H1 (cell line): ENCODE measurements at regions not wholly inside any gene's neighbourhood (a gene's known extent, or its start where the extent isn't known, plus 50 kb on each side); places are given as distances from the start of the nearest gene placed in this dataset.

Experiments used
- CTCF ChIA-PET: fragments of 300-600 bp; sonication (Branson Sonifier 250); formaldehyde crosslinking; loops from one replicate; lab custom pipeline; 2021; ENCODE audit not compliant: partially characterized antibody; lab: Charles Lee
- POLR2A ChIA-PET: fragments of 300-600 bp; sonication (Branson Sonifier 250); formaldehyde crosslinking; loops from one replicate; lab custom pipeline; 2021; ENCODE audit warnings: inconsistent platforms; ENCODE audit not compliant: partially characterized antibody; lab: Charles Lee
- DNase-seq, 2 experiments: peaks; one replicate each; pipeline versions ENCODE4 v3.0.0 to v3.0.0-alpha.2; 2010 to 2022; ENCODE audit warnings: low spot score in 2 of 2, low read depth in 1 of 2, mixed read lengths in 1 of 2
- FAIRE-seq: peaks from 2 replicates; lab custom pipeline; 2011; peaks lifted over from hg19 to GRCh38; lab: Jason Lieb, UNC
- H2AFZ ChIP-seq: 2 replicates; pipeline ENCODE4 v1.8.1; 2012; ENCODE audit warnings: low read length, inconsistent platforms
- H2AK5ac ChIP-seq: 2 replicates; pipeline ENCODE4 v1.6.1; 2013; ENCODE audit warnings: low read depth, low read length
- H2BK120ac ChIP-seq: replicated peaks from 2 replicates; pipeline ENCODE3; 2013; ENCODE audit warnings: low read depth, low read length, inconsistent platforms
- H2BK12ac ChIP-seq: 2 replicates; pipeline ENCODE4 v1.6.1; 2013; ENCODE audit warnings: low read depth, low read length
- H2BK15ac ChIP-seq: 2 replicates; pipeline ENCODE4 v1.6.1; 2013; ENCODE audit warnings: low read length
- H2BK20ac ChIP-seq: 2 replicates; pipeline ENCODE4 v1.6.1; 2013; ENCODE audit warnings: low read length
- H2BK5ac ChIP-seq: 2 replicates; pipeline ENCODE4 v1.6.1; 2013; ENCODE audit warnings: low read depth, low read length
- H3K14ac ChIP-seq: 2 replicates; pipeline ENCODE4 v1.6.1; 2013; ENCODE audit warnings: inconsistent platforms; ENCODE audit not compliant: insufficient read length
- H3K18ac ChIP-seq: 2 replicates; pipeline ENCODE4 v1.6.1; 2013; ENCODE audit warnings: low read length; ENCODE audit errors: extremely low read depth
- H3K23ac ChIP-seq: 2 replicates; pipeline ENCODE4 v1.6.1; 2013; ENCODE audit warnings: inconsistent platforms; ENCODE audit not compliant: insufficient read length
- H3K23me2 ChIP-seq: 2 replicates; pipeline ENCODE4 v1.6.1; 2013; ENCODE audit warnings: low read depth, low read length
- H3K27ac ChIP-seq: 2 replicates; pipeline ENCODE4 v1.6.1; 2011; ENCODE audit warnings: low read depth, low read length, inconsistent platforms
- H3K27me3 ChIP-seq, 4 experiments: replicated peaks in 1 of 4; 1 replicate in 1 of 4; 2 replicates in 3 of 4; pipeline versions ENCODE4 v1.6.1 to v1.8.1; 2011 to 2013; ENCODE audit warnings: low read length in 3 of 4, mild to moderate bottlenecking in 3 of 4, inconsistent platforms in 2 of 4, mixed read lengths in 2 of 4, moderate library complexity in 1 of 4; ENCODE audit not compliant: control insufficient read depth in 3 of 4, insufficient read depth in 3 of 4; ENCODE audit errors: extremely low read depth in 1 of 4
- H3K36me3 ChIP-seq, 4 experiments: 2 replicates each; pipeline versions ENCODE4 v1.6.1 to v1.8.1; 2011 to 2013; ENCODE audit warnings: mild to moderate bottlenecking in 4 of 4, low read length in 3 of 4, moderate library complexity in 2 of 4, control low read depth in 1 of 4, inconsistent platforms in 1 of 4; ENCODE audit not compliant: insufficient read depth in 4 of 4, control insufficient read depth in 2 of 4
- H3K4ac ChIP-seq: replicated peaks from 2 replicates; pipeline ENCODE3; 2013; ENCODE audit warnings: low read length, low read depth, mixed read lengths, inconsistent platforms; ENCODE audit not compliant: insufficient read length
- H3K4me1 ChIP-seq, 4 experiments: replicated peaks in 1 of 4; 1 replicate in 1 of 4; 2 replicates in 3 of 4; pipeline versions ENCODE4 v1.6.1 to v1.8.1; 2011 to 2013; ENCODE audit warnings: low read length in 3 of 4, inconsistent platforms in 2 of 4, mixed read lengths in 1 of 4; ENCODE audit not compliant: insufficient read depth in 4 of 4, control insufficient read depth in 3 of 4
- H3K4me2 ChIP-seq, 2 experiments: 2 replicates each; pipeline versions ENCODE4 v1.6.1 to v1.8.1; 2011 to 2013; ENCODE audit warnings: low read depth in 2 of 2, low read length in 2 of 2, control low read depth in 1 of 2, inconsistent platforms in 1 of 2, mild to moderate bottlenecking in 1 of 2; ENCODE audit not compliant: insufficient read depth in 1 of 2
- H3K4me3 ChIP-seq, 4 experiments: fragments of 200-600, 300-600 bp in 1 of 4; sonication (generic), shearing (Covaris generic), sonication (Bioruptor Twin) in 1 of 4; 2 replicates each; pipeline versions ENCODE4 v1.5.1 to v1.8.1; 2011 to 2016; ENCODE audit warnings: low read length in 4 of 4, low read depth in 3 of 4, control low read depth in 2 of 4, inconsistent platforms in 2 of 4, mild to moderate bottlenecking in 2 of 4, mixed read lengths in 1 of 4, moderate library complexity in 1 of 4; ENCODE audit not compliant: insufficient read depth in 2 of 4; ENCODE audit errors: extremely low read depth in 1 of 4
- H3K56ac ChIP-seq: replicated peaks from 2 replicates; pipeline ENCODE3; 2013; ENCODE audit warnings: low read depth, mild to moderate bottlenecking, mixed read lengths, low read length, inconsistent platforms; ENCODE audit not compliant: insufficient read length
- H3K79me1 ChIP-seq: 2 replicates; pipeline ENCODE4 v1.6.1; 2013; ENCODE audit warnings: low read depth, low read length, control low read depth
- H3K79me2 ChIP-seq, 2 experiments: 2 replicates each; pipeline versions ENCODE4 v1.6.1 to v1.8.1; 2012 to 2013; ENCODE audit warnings: low read length in 2 of 2, mild to moderate bottlenecking in 2 of 2, inconsistent platforms in 1 of 2; ENCODE audit not compliant: insufficient read depth in 2 of 2, control insufficient read depth in 1 of 2
- H3K9ac ChIP-seq, 4 experiments: replicated peaks in 1 of 4; 1 replicate in 1 of 4; 2 replicates in 3 of 4; pipeline versions ENCODE4 v1.6.1 to v1.8.1; 2011 to 2013; ENCODE audit warnings: low read depth in 3 of 4, low read length in 3 of 4, control low read depth in 2 of 4, mild to moderate bottlenecking in 2 of 4, moderate library complexity in 2 of 4, inconsistent platforms in 1 of 4; ENCODE audit errors: extremely low read depth in 1 of 4
- H3K9me3 ChIP-seq, 2 experiments: 2 replicates each; pipeline versions ENCODE4 v1.6.1 to v1.8.1; 2012 to 2013; ENCODE audit warnings: mild to moderate bottlenecking in 2 of 2, moderate library complexity in 2 of 2, control low read depth in 1 of 2, inconsistent platforms in 1 of 2, low read depth in 1 of 2, low read length in 1 of 2, mixed read lengths in 1 of 2; ENCODE audit not compliant: insufficient read depth in 2 of 2
- H4K20me1 ChIP-seq, 2 experiments: replicated peaks in 1 of 2; 2 replicates each; pipeline versions ENCODE3 to v1.8.1; 2011 to 2013; ENCODE audit warnings: inconsistent platforms in 2 of 2, low read length in 2 of 2, mild to moderate bottlenecking in 1 of 2; ENCODE audit not compliant: insufficient read depth in 2 of 2, control insufficient read depth in 1 of 2
- H4K5ac ChIP-seq: 2 replicates; pipeline ENCODE4 v1.6.1; 2013; ENCODE audit warnings: low read length, low read depth, mixed read lengths, inconsistent platforms; ENCODE audit not compliant: insufficient read length
- H4K8ac ChIP-seq: 2 replicates; pipeline ENCODE4 v1.8.0; 2013; ENCODE audit warnings: mild to moderate bottlenecking, moderate library complexity, low read length, inconsistent platforms; ENCODE audit not compliant: insufficient read depth; ENCODE audit errors: extremely low read depth
- H4K91ac ChIP-seq: replicated peaks from 2 replicates; pipeline ENCODE3; 2013; ENCODE audit warnings: low read length, mixed read lengths, inconsistent platforms; ENCODE audit not compliant: insufficient read length
- RAD21 ChIP-seq, 2 experiments: IDR thresholded peaks in 1 of 2; conservative IDR thresholded peaks in 1 of 2; 2 replicates each; pipeline ENCODE4 v1.6.1; 2011; ENCODE audit warnings: low read depth in 2 of 2, low read length in 2 of 2, improper control_type of control experiment in 1 of 2, inconsistent platforms in 1 of 2, mild to moderate bottlenecking in 1 of 2, moderate library complexity in 1 of 2
- SIN3A ChIP-seq, 2 experiments: IDR thresholded peaks in 1 of 2; conservative IDR thresholded peaks in 1 of 2; 2 replicates each; pipeline ENCODE4 v1.6.1; 2011 to 2012; ENCODE audit warnings: low read length in 2 of 2, improper control_type of control experiment in 1 of 2, low read depth in 1 of 2, mild to moderate bottlenecking in 1 of 2
- WGBS, 2 experiments: shearing (Covaris generic) in 1 of 2; methylation state at CpG; one replicate each; pipeline versions ENCODE4 v1.1.6 to v1.1.7; 2013 to 2015; ENCODE audit warnings: low lambda C conversion rate in 2 of 2, mixed read lengths in 2 of 2, inconsistent platforms in 1 of 2, low coverage in 1 of 2, missing lambda C conversion rate in 1 of 2; ENCODE audit not compliant: insufficient replicate concordance in 2 of 2, insufficient coverage in 1 of 2, insufficient read length in 1 of 2; ENCODE audit errors: extremely low coverage in 1 of 2, missing lambda C conversion rate in 1 of 2; 5-methylcytosine and 5-hydroxymethylcytosine counted together

DNA sequence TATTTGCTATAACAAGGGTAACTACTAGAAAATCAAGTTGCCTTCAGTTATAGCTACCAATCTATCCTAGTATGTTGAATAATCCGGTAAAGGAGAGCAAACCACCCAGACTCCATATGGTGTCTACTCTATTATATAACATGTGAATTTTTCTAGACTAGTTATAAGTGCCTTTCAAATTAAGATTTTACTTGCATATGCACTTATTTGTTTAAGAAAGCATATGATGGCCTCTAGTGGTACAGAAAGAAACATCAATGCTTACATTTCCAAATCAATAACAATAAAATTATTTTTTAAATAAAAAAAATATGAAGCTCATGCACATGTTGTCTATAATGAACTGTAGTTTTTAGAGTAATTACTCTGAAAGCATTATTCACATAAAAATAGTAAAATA, 1516.4 kb upstream of the PABPC4L start:
- DNase-seq (no peak), FAIRE-seq (no peak)
- Histone ChIP-seq H3K23ac (no peak overlapping the region), H2BK5ac (no peak overlapping the region), H3K23me2 (no peaks in the 10 kb centered on the region), H2BK20ac (no peak overlapping the region), H3K4ac (no peak overlapping the region), H3K36me3 (no peaks in the 10 kb centered on the region), H3K9me3 (peaks cover 0 to 2% of the 10 kb centered on the region in 2 experiments; a peak in 1 of 4 replicates), H3K79me2 (no peaks in the 10 kb centered on the region), H3K79me1 (no peaks in the 10 kb centered on the region), H3K27ac (no peak overlapping the region), H3K4me1 (no peaks in the 10 kb centered on the region), H2BK120ac (no peak overlapping the region), H3K4me2 (no peak overlapping the region), H3K14ac (no peak overlapping the region), H3K18ac (no peak overlapping the region), H3K27me3 (no peaks in the 10 kb centered on the region), H4K20me1 (no peaks in the 10 kb centered on the region), H3K4me3 (no peak overlapping the region), H2BK12ac (no peak overlapping the region), H4K91ac (no peak overlapping the region), H4K5ac (no peak overlapping the region), H3K9ac (no peak overlapping the region), H2BK15ac (no peak overlapping the region), H3K56ac (no peak overlapping the region), H4K8ac (no peak overlapping the region), H2AFZ (no peak overlapping the region), H2AK5ac (no peak overlapping the region)
- WGBS, 2 experiments = 85% methylated on average over 1 of the region's 1 CpG; no CpG with 5 or more reads in 1 of the 2 experiments
- TF ChIP-seq RAD21 (IDR thresholded peaks at IDR 0.05 in 1 of 2, conservative IDR thresholded peaks at IDR 0.05 in 1 of 2; ENCODE audit: low read depth in 2 of 2, low read length in 2 of 2) (peak in 1 of 2 experiments; percentile 15; a peak in 1 of 4 replicates), SIN3A (conservative IDR thresholded peaks at IDR 0.05 in 1 of 2, IDR thresholded peaks at IDR 0.05 in 1 of 2; ENCODE audit: low read depth in 1 of 2, low read length in 2 of 2) (no peak)
- POLR2A ChIA-PET = no interaction called here
- CTCF ChIA-PET = no interaction called here
